HK-2 (cell line): ENCODE measurements at regions not wholly inside any gene's neighbourhood (a gene's known extent, or its start where the extent isn't known, plus 50 kb on each side); places are given as distances from the start of the nearest gene placed in this dataset.
"Not testable (repeated sequence)": the region's sequence is repeated elsewhere in the genome, so short reads cannot be mapped to it uniquely, and the experiment has no call there.

Source experiments
- DNase-seq: peaks from one replicate; pipeline ENCODE4 v3.0.0-alpha.2; 2018; ENCODE audit not compliant: unreplicated experiment

DNA sequence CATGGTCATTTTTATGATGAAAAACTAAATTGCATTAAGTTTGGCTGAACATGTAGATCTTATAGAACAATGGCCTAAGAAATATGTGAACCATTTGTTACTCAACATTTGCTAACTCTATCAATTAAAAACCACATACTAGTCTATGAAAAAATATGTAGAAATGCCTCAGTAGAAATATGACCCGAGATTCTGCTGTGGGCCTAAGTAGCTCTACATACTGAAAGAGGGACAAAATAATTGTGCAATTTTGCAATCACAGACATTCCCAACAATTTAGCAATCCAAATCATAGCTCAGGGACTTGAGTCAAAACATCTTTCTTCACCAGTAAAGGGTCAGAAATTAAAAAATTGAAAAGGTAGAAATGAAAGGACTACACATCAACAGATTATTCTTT lies 619.0 kb downstream of the FRK start:
- DNase-seq, result no peak

DNA sequence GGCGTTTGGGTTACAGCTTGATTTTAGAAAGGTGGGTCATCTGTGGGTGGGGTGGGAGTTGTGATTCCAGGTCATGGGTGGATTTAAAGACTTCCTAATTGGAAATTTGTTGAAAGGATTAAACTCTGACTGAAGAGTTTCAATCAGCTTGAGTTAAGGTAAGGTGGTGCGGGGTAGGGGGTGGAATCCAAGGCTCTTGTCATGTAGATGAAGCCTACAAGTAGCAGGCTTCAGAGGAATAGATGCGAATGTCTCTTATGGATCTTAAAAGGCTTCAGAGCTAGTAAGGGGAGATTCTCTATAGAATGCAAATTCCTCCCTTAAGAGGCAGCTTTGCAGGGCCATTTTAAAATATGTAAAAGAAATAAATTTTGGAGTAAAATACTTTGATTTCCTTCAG lies 645.3 kb downstream of the FRK start:
- DNase-seq, result no peak

DNA sequence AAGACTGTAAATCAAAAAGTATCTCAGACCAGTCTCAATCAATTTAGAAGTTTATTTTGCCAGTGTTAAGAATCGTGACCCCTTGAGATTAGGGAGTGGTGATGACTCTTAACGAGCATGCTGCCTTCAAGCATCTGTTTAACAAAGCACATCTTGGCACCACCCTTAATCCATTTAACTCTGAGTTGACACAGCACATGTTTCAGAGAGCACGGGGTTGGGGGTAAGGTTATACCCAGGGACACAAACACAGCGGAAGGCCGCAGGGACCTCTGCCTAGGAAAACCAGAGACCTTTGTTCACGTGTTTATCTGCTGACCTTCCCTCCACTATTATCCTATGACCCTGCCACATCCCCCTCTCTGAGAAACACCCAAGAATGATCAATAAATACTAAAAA lies 645.8 kb downstream of the FRK start:
- DNase-seq, result not testable (repeated sequence)

DNA sequence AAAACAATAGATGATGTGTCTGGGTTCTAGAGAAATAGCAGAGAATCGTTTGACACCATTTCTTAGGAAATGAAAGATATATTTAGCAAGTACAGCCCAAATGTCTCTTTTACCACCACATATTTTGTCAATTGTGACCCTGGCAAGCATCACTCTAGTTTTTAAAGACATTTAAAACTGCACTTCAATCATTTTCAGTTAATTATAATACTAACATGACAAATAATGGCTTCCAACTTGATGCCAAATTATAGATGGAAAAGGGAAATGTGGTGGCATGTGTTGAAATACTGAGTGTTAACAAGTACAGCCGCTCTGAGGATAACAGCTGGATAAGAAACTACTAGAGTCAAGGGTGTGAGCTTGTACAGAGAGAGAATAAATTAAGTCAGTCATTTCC lies 648.9 kb downstream of the FRK start:
- no peak for DNase-seq

DNA sequence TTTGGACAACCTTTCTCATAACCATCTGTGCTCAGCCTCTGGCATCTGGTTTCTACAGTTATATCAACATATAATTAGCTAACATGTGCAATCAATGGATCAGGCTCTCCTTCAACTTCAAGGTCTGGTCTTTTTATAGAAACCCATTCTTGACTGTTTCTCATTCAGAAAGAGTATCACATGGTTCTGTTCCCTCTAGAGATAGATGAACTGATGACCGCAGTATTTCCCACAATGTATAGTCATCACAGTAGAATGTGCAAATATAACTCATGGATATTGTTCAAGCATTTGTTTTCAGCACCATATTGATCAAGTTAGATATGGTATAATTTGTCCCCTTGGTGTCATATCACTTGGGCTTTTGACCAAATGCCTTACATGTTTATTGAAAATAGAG lies 656.2 kb downstream of the FRK start:
- DNase-seq, result no peak

DNA sequence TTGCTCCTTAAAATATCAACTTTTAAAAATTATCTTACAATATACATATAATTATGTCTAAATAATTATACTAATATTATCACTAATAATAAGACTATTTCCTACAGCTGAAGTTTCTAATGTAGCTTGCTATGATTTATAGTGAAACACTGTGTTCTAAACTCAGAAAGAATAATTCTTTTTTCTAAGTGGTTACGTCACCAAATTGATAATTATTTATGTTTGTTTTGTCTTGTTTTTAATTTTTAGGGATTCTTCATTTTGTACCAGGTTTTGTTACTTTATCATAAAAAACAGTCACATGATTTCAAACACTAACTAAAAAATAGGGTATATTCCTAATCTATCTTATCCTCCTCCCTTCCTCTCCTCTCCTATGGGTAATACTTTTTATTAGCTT lies 662.1 kb downstream of the FRK start:
- DNase-seq, result no peak

DNA sequence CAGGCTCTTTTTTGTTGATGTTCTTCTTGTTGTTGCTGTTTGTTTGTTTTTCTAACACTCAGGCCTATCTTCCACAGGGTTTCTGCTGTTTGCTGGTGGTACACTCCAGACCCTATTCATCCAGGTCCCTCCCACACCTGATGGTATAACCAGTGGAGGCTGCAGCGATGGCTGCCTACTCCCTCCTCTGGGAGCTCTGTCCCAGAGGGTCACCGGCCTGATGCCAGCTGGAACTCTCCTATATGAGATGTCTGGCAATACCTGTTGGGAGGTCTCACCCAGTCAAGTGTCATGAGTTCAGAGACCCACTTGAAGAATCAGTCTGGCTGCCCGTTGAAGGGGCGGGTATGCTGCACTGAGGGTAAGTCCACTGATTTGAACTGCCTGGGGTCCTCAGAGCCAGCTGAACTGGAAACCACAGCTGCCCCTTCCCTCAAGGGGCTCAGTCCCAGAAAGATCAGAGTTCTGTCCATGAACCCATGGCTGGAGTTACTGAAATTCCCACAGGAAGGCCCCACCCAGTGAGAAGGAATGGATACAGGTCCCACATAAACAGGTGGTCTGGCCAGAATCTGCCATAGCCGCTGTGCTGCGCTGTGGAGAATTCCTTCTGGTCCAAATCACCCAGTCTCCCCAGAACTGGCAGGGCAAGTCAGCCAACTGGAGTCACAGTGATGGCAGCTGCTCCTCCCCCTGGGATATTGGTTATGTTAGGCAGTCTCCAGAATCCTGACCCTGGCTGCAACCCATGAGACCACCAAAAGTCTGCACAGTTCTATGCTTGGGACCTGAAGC lies 664.4 kb downstream of the FRK start:
- DNase-seq, result no peak

DNA sequence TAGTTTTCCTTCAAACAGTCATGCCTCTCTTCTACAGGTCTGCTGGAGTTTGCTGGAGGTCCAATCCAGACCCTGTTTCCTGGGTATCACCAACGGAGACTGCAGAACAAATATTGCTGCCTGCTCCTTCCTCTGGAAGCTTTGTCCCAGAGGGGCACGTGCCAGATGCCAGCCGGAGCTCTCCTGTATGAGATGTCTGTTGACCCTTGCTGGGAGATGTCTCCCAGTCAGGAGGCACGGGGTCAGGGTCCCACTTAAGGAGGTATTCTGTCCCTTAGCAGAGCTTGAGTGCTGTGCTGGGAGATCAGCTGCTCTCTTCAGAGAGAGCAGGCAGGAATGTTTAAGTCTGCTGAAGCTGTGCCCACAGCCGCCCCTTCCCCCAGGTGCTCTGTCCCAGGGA lies 666.9 kb downstream of the FRK start:
- DNase-seq, result no peak

DNA sequence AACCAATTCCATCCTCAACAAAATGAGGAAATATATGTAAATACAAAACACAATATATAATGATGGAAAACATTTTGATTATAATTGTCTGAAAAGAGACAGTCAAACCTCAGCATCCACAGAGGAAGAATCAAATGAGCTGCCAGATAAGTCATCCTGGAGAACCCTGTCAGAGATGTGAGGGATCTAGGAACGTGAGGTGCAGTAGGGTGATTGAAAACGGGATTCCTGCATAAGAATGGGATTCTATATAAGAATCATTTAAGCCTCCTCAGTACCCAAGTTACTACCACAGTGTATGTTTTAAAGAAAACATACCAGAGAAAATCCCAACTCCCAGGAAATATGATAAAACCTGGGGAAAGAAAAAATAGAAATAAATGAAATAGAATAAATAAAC lies 690.5 kb downstream of the FRK start:
- no peak for DNase-seq

DNA sequence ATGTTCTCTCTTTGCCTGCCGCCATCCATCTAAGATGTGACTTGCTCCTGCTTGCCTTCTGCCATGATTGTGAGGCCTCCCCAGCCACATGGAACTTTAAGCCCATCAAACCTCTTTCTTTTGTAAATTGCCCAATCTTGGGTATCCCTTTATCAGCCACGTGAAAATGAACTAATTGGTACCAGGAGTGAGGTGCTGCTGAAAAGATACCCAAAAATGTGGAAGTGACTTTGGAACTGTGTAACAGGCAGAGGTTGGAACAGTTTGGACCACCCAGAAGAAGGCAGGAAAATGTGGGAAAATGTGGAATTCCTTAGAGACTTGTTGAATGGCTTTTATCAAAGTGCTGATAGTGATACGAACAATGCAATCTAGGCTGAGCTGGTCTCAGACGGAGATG lies 694.9 kb downstream of the FRK start:
- no peak for DNase-seq

DNA sequence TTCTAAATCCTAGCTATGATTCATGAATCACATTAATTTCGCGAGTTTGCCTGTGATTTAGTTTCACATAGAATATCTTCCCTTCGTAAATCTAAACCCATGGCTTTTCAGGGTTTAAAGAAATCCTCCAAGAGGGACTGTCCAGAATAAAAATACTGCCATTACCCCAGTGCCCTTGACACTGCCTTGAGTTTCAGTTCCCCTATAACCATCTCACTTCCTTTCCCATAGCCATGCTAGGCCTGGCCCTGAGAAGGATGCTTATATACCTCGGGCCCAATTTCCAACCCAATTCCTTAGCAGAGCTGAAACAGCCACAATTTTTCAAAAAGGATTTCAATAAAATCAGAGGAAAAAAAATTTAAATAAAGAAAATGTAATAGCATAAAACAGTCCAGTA lies 697.3 kb downstream of the FRK start:
- DNase-seq, result no peak

DNA sequence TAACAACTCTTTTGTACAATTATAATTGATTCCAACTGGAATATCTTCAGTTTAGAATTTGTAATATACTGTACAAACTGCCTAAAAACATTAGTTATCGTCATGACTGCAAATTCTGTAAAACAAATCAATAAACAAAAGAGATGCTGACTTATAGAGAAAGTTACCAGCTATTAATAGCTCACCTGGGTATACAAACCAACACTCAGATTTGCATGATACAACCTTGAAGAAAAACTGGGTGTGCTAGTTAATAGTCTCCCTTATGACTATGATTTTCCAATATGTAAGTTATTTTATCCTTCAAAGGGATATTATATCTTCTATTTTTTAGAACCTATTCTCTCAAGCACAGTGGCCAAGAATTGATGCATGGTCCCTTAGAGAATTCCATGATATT lies 698.5 kb downstream of the FRK start:
- DNase-seq, result no peak

DNA sequence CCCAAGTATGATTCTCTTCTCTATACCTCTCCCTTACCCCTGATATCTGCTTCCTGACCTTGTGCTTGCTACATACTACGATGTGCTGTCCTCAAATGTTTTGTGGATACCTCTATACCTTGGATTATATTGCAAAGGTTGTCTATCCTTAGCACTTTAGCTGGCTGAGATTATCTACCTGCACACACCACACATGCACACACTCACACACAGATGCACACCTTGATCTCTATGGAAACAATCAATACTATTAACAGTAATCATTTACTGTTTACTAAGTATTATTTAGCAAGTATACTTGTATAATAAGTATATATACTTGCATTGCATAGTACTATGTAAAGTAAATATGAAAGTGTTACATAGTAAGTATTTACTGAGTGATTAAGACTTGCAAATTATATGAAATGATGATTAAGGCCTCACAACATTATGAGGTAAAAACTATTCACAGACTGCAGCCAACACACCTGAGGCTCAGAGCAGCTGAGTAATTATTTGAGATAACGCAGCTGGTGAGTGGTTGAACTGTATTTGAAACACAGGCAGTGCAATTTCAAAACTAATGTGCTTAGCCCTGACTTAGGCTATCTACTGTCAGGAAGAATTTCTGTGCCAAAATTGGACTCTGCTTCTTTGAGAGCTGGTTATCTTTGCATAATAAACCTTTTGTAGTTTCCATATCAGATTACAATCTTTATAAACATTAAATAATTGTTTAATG lies 699.9 kb downstream of the FRK start:
- DNase-seq, result no peak

DNA sequence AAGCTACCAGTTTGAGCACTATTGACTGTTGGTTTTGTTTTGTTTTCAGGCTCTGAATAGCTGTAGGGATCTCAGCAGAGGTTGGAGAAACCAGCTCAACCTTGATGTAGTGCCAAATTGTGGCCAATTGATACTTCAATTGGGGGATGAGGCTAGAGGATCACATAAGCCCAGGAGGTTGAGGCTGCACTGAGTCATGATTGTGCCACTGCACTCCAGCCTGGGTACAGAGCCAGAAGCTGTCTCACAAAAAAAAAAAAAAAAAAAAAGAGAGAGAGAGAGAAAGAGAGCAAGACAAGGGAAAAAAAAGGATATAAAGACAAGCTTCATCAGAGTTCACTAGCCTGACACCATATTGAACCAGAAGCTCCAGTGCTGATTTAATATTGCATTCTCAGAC lies 702.1 kb downstream of the FRK start:
- DNase-seq, result no peak

DNA sequence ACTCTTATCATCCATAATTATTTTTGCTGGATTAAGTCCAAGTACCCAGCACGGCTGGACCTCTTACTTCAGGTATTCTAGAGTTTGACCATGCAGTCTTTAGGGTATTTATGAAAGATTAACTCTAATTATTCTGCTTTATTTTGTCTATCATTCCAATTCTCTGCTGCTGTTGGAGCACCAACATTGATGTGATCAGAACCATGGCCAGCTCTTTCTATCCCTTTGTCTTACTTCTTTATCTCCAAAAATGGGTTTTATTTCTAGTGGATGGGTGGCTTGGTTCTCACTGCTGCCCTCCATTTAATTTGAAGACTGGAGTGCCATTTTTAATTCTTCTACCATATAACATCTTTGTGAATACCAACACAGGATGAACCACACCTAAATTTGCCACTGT lies 704.3 kb downstream of the FRK start:
- no peak for DNase-seq

DNA sequence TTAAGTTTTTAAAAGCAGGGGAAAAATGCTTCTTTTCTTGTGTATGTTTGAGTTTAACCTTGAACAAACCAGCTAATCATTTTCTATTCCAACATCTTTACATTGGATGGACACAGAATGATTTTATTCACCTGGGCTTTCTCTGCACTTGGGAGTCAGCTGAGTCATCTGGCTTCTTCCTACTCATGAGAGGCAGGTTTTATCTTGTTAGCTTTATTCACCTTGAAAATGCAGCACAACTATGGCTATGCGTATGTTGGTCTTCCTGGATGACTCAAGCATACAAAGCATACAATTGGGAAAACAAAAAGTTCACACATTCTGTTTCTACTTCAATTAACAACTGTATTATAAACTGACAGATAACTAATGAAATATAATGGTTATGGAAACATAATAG lies 737.7 kb downstream of the FRK start:
- no peak for DNase-seq

DNA sequence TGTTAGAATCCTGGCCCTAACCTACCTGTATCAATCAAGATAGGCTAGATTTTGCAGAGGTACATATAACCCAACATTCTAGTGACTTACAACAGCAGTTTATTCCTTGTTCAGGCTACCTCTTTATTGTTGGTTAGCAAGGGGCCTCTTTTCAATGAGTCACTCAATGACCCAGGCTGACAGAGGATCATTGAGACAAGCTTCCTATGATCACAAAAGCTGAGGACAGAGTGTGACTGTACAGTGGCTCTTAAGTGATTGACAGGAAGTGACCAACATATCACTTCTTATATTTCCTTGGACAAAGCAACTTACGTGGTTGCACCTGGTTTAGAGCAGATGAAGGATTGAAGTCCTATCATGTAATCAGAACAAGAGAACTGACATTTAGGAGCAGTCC lies 740.9 kb downstream of the FRK start:
- no peak for DNase-seq

DNA sequence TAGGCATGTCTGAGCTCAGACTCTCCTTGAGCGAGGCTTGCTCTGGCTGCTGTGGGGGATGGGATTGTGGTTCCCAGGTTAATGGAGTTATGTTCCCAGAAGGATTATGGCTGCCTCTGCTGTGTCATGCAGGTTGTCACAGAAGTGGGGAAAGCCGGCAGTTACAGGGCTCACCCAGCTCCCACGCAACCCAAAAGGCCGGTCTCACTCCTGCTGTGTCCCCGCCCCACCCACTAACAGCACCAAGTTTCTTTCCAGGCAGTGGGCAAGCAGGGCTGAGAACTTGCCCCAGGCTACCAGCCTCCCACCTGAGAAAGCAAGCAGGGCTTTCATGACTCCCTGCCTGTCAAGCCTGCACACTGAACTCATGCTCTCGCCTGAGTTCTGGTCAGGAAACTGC lies 750.5 kb downstream of the FRK start:
- no peak for DNase-seq

DNA sequence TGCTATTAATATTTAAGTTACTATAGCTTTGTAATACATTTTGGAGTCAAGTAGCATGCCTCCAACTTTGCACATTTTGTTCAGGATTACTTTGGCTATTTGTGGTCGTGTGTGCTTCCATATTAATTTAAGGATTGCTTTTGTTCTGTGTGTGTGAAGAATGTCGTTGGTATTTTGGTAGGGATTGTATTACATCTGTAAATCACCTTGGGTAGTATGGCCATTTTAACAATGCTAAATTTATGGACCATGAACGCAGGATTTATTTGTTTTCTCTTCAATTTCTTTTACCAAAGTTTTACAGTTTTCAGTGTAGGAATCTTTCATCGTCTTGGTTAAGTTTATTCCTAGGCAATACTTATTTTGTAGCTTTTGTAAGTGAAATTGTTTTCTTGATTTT lies 758.0 kb downstream of the FRK start:
- no peak for DNase-seq

DNA sequence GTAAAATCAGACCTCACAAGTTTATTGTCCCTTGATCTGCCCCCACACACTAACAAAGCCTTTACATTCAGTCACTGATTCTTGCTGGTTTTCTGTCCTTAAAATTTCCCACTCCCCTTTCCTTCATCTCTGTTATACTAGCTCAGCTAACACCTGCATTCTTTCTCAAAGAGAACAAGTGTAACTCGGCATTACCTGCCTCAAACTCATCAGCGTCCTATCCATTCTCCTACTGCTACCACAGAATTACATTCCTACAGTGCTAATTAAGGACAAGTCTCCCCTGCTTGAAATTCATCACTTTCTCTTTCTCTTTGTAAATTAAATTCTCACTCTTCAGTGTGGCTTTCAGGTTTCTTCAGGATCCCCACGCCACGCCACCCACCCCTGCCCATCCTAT lies 773.2 kb downstream of the FRK start:
- DNase-seq, result no peak

DNA sequence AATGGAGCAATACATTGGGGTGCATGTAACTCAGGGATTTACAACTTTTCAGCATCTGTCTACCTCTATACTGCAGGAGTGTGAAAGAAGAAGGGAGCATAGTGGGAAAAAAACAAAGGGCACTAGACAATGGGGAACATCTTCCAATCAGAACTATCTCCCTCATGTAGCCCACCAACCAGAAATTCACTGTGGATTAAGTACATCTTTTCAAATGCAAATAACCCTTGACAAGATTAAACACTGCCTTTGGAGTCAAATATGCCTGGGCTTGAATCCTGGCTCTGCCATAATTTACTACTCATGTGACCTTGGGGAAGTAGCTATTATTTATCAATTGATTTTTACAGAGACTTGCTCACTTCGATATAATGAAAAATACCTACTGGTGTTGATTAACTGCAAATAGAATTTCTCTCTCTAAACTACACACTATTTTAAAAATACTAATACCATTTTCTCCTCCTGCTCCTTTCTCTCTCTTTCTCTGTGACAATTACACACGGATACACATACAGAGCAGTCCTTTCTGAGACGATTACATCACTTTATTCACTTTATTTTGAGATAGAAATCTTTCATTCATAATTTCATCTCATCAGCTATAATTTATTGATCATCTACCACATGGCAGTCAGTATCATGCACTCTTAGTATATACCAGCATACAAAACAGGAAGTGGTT lies 783.7 kb downstream of the FRK start:
- no peak for DNase-seq

DNA sequence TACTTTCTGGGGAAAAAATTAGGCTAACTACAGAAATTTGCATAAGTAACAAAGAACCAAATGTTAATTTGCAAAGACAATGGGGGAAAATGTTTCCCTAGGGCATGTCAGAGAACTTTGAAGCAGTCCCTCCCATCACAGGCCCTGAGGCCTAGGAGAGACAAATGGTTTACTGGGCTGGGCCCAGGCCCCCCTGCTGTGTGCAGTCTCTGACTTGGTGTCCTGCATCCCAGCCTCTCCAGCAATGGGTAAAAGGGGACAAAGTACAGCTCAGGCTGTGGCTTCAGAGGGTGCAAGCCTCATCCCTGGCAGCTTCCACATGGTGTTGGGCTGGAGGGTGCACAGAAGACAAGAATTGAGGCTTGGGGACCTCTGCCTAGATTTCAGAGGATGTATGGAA lies 788.4 kb downstream of the FRK start:
- no peak for DNase-seq

DNA sequence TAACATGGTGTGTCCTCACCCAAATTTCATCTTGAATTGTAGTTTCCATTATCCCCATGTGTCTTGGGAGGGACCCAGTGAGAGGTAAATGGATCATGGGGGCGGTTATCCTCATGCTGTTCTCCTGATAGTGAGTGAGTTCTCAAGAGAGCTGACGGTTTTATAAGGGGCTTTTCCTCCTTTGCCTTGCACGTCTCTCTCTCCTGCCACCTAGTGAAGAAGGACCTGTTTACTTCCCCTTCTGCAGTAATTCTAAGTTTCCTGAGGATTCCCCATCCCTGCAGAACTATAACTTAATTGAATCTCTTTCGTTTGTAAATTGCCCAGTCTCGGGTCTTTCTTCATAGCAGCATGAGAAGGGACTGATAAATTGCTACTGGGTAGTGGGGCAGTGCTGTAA lies 789.3 kb downstream of the FRK start:
- no peak for DNase-seq
